Natural killer cell (primary cell): ENCODE measurements at regions not wholly inside any gene's neighbourhood (a gene's known extent, or its start where the extent isn't known, plus 50 kb on each side); places are given as distances from the start of the nearest gene placed in this dataset.

Experiments used
- ATAC-seq, 3 donors: fragments of 150-1000 bp in 2 of 3; fragments of 200-7000 bp in 1 of 3; cut with Tn5 transposase; 1 replicate in 1 of 3; 2 replicates in 2 of 3; pipeline ENCODE4 v1.10.0; 2021; ENCODE audit warnings: mild to moderate bottlenecking in 2 of 3, moderate library complexity in 2 of 3
- DNase-seq, 2 donors: peaks; one replicate each; pipeline versions ENCODE4 v3.0.0 to v3.0.0-alpha.2; 2013 to 2021; ENCODE audit warnings: mixed read lengths in 1 of 2
- H3K27ac ChIP-seq: one replicate; pipeline ENCODE4 v1.5.1; 2013; ENCODE audit warnings: mild to moderate bottlenecking, low read length
- H3K27me3 ChIP-seq: one replicate; pipeline ENCODE4 v1.6.1; 2013; ENCODE audit warnings: low read length; ENCODE audit not compliant: control insufficient read depth, insufficient read depth
- H3K36me3 ChIP-seq: one replicate; pipeline ENCODE4 v1.6.1; 2013; ENCODE audit warnings: low read length; ENCODE audit not compliant: control insufficient read depth, insufficient read depth
- H3K4me1 ChIP-seq: one replicate; pipeline ENCODE4 v1.6.1; 2013; ENCODE audit warnings: low read length; ENCODE audit not compliant: control insufficient read depth, insufficient read depth
- H3K4me3 ChIP-seq: one replicate; pipeline ENCODE4 v1.5.1; 2013; ENCODE audit warnings: low read length
- H3K9me3 ChIP-seq: one replicate; pipeline ENCODE4 v1.6.1; 2013; ENCODE audit warnings: low read length; ENCODE audit not compliant: control insufficient read depth, insufficient read depth
- H3K27ac Mint-ChIP-seq, 2 donors: one replicate each; pipeline ENCODE4 v1.8.0; 2022; ENCODE audit warnings: mild to moderate bottlenecking in 2 of 2, mixed read lengths in 2 of 2, moderate library complexity in 1 of 2
- H3K27me3 Mint-ChIP-seq, 2 donors: one replicate each; pipeline ENCODE4 v1.8.0; 2022; ENCODE audit warnings: low read depth in 2 of 2, mixed read lengths in 2 of 2
- H3K36me3 Mint-ChIP-seq: one replicate; pipeline ENCODE4 v1.8.0; 2022; ENCODE audit warnings: mixed read lengths
- H3K4me1 Mint-ChIP-seq, 2 donors: one replicate each; pipeline ENCODE4 v1.8.0; 2022; ENCODE audit warnings: mixed read lengths in 2 of 2
- H3K4me3 Mint-ChIP-seq: one replicate; pipeline ENCODE4 v1.8.0; 2022; ENCODE audit warnings: mild to moderate bottlenecking, moderate library complexity, mixed read lengths
- H3K9me3 Mint-ChIP-seq, 2 donors: one replicate each; pipeline ENCODE4 v1.8.0; 2022; ENCODE audit warnings: mixed read lengths in 2 of 2
- CTCF ChIP-seq: fragments of 200-600 bp; IDR thresholded peaks from one replicate; pipeline ENCODE4 v1.8.0; 2022; ENCODE audit warnings: antibody characterized with exemption
- WGBS: methylation state at CpG from one replicate; pipeline ENCODE4 v1.1.7; 2013; ENCODE audit warnings: missing lambda C conversion rate; ENCODE audit not compliant: insufficient coverage; 5-methylcytosine and 5-hydroxymethylcytosine counted together
- intact Hi-C: fragments of 100-400 bp; cut with micrococcal nuclease; formaldehyde crosslinking; loops from one replicate; pipeline ENCODE4 v1.14.2; 2022

GRCh38 chr3:26084629-26085028 is 294.7 kb downstream of the OXSM start:
- DNase-seq = no peak
- no peaks in the 10 kb centered on the region for H3K36me3 ChIP-seq
- no peak overlapping the region for H3K4me3 ChIP-seq
- no peak overlapping the region for H3K27ac ChIP-seq
- Mint-ChIP-seq H3K4me3 (no peak overlapping the region), H3K27me3 (no peaks in the 10 kb centered on the region), H3K27ac (no peak overlapping the region), H3K4me1 (no peaks in the 10 kb centered on the region), H3K9me3 (peaks cover 3 to 20% of the 10 kb centered on the region in 2 donors), H3K36me3 (no peaks in the 10 kb centered on the region)
- TF ChIP-seq CTCF = no peak
- no CpG with 5 or more reads among the region's 2 CpGs for WGBS
- intact Hi-C loops = no loop called here
- H3K9me3 ChIP-seq = peaks cover 7% of the 10 kb centered on the region
- H3K27me3 ChIP-seq = no peaks in the 10 kb centered on the region
- no peak for ATAC-seq
- H3K4me1 ChIP-seq = no peaks in the 10 kb centered on the region

- Histone ChIP-seq H3K27me3 (no peaks in the 10 kb centered on the region), H3K4me3 (no peak overlapping the region), H3K36me3 (no peaks in the 10 kb centered on the region), H3K27ac (no peak overlapping the region), H3K4me1 (no peaks in the 10 kb centered on the region), H3K9me3 (peaks cover 7% of the 10 kb centered on the region)
- Mint-ChIP-seq H3K27ac (no peak overlapping the region), H3K4me1 (no peaks in the 10 kb centered on the region), H3K4me3 (no peak overlapping the region), H3K27me3 (no peaks in the 10 kb centered on the region), H3K9me3 (peaks cover 5 to 20% of the 10 kb centered on the region in 2 donors), H3K36me3 (no peaks in the 10 kb centered on the region)
- ATAC-seq = no peak
- intact Hi-C loops = no loop called here
- no peak for DNase-seq
- TF ChIP-seq CTCF = no peak
- 65% methylated on average over 3 of the region's 3 CpGs for WGBS
Measured at GRCh38 chr3:26087751-26088150, 297.9 kb downstream of the OXSM start.

GRCh38 chr3:26089249-26089648 is 299.4 kb downstream of the OXSM start:
- Mint-ChIP-seq H3K9me3 (peaks cover 6 to 21% of the 10 kb centered on the region in 2 donors), H3K36me3 (no peaks in the 10 kb centered on the region), H3K27ac (no peak overlapping the region), H3K27me3 (no peaks in the 10 kb centered on the region), H3K4me1 (no peaks in the 10 kb centered on the region), H3K4me3 (no peak overlapping the region)
- Histone ChIP-seq H3K36me3 (no peaks in the 10 kb centered on the region), H3K27ac (no peak overlapping the region), H3K4me3 (no peak overlapping the region), H3K4me1 (no peaks in the 10 kb centered on the region), H3K27me3 (no peaks in the 10 kb centered on the region), H3K9me3 (peaks cover 7% of the 10 kb centered on the region)
- 60% methylated on average over 1 of the region's 1 CpG for WGBS
- no peak for TF ChIP-seq CTCF
- ATAC-seq (no peak), DNase-seq (no peak)
- intact Hi-C loops = no loop called here

- H3K4me3 Mint-ChIP-seq = no peak overlapping the region
- no peak overlapping the region for H3K27ac ChIP-seq
- no peak for TF ChIP-seq CTCF
- H3K27me3 ChIP-seq = no peaks in the 10 kb centered on the region
- no peaks in the 10 kb centered on the region for H3K4me1 ChIP-seq
- no peaks in the 10 kb centered on the region for H3K27me3 Mint-ChIP-seq
- no peaks in the 10 kb centered on the region for H3K36me3 ChIP-seq
- H3K4me1 Mint-ChIP-seq = no peaks in the 10 kb centered on the region
- H3K4me3 ChIP-seq = no peak overlapping the region
- H3K36me3 Mint-ChIP-seq = no peaks in the 10 kb centered on the region
- no peak for DNase-seq
- intact Hi-C loops = no loop called here
- H3K9me3 Mint-ChIP-seq = peaks cover 10 to 18% of the 10 kb centered on the region in 2 donors
- ATAC-seq = no peak
- WGBS = 74% methylated on average over 2 of the region's 2 CpGs
- peaks cover 7% of the 10 kb centered on the region for H3K9me3 ChIP-seq
- H3K27ac Mint-ChIP-seq = no peak overlapping the region
Measured at GRCh38 chr3:26090589-26090988, 300.7 kb downstream of the OXSM start.
